ENCODE measurements at regions not wholly inside any gene's neighbourhood (a gene's known extent, or its start where the extent isn't known, plus 50 kb on each side); places are given as distances from the start of the nearest gene placed in this dataset.
A peak's percentile ranks its signal among the peaks of the same experiment; 100 is the strongest.

GRCh38 chr12:124190312-124191023 is 104.4 kb upstream of the RFLNA start:
- DNase-seq (ENCODE audit: extremely low spot score) = no peak
- no peak for TF ChIP-seq LEF1 (IDR thresholded peaks at IDR 0.05; ENCODE audit: borderline replicate concordance)
- no peak for TF ChIP-seq SP1 (IDR thresholded peaks at IDR 0.05)
- no peak for TF ChIP-seq BHLHE40 (IDR thresholded peaks at IDR 0.05; ENCODE audit: borderline replicate concordance)
- TF ChIP-seq FOXK2 (IDR thresholded peaks at IDR 0.05) = no peak
- no peak for TF ChIP-seq NFRKB (IDR thresholded peaks at IDR 0.05)
- TF ChIP-seq ZNF384 (IDR thresholded peaks at IDR 0.05) = no peak
- no peak for TF ChIP-seq FOXA1 (IDR thresholded peaks at IDR 0.05)
- no peak for TF ChIP-seq ARNT (IDR thresholded peaks at IDR 0.05)
- TF ChIP-seq SUZ12 (IDR thresholded peaks at IDR 0.05) = no peak
- TF ChIP-seq CTBP1 (IDR thresholded peaks at IDR 0.05; ENCODE audit: borderline replicate concordance) = no peak
- TF ChIP-seq ELF4 (IDR thresholded peaks at IDR 0.05) = no peak
- TF ChIP-seq PKNOX1 (IDR thresholded peaks at IDR 0.05) = no peak
- no peak for TF ChIP-seq TARDBP (IDR thresholded peaks at IDR 0.05)
- TF ChIP-seq FOXM1 (IDR thresholded peaks at IDR 0.05; ENCODE audit: borderline replicate concordance) = no peak
- TF ChIP-seq L3MBTL2 (conservative IDR thresholded peaks at IDR 0.05) = no peak
- ChIA-PET POLR2A (no interaction called here), CTCF (no interaction called here)

DNA sequence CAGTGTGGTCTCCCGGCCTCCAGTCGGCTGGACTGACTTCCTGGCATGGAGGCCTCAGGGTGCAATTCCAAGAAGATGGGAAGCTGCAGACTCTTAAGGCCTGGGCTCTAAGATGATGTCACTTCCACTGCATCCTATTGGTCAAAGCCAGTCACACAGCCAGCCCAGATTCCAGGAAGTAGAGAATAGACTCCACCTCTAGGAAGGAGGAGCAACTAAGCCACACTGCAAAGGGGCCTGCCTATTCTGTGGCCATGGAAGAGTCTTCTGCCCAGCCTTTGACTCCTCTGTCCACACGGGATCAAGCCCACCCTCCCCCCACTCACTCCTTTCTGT is 103.9 kb upstream of the RFLNA start:
- no peak for TF ChIP-seq LEF1 (IDR thresholded peaks at IDR 0.05; ENCODE audit: borderline replicate concordance)
- no peak for TF ChIP-seq FOXM1 (IDR thresholded peaks at IDR 0.05; ENCODE audit: borderline replicate concordance)
- no peak for TF ChIP-seq BHLHE40 (IDR thresholded peaks at IDR 0.05; ENCODE audit: borderline replicate concordance)
- no peak for TF ChIP-seq CTBP1 (IDR thresholded peaks at IDR 0.05; ENCODE audit: borderline replicate concordance)
- TF ChIP-seq SUZ12 (IDR thresholded peaks at IDR 0.05) = no peak
- TF ChIP-seq ELF4 (IDR thresholded peaks at IDR 0.05) = no peak
- no peak for TF ChIP-seq ZNF384 (IDR thresholded peaks at IDR 0.05)
- no peak for TF ChIP-seq HDGF (IDR thresholded peaks at IDR 0.05; ENCODE audit: borderline replicate concordance)
- no peak for TF ChIP-seq L3MBTL2 (conservative IDR thresholded peaks at IDR 0.05)
- TF ChIP-seq TARDBP (IDR thresholded peaks at IDR 0.05) = no peak
- no peak for TF ChIP-seq ARNT (IDR thresholded peaks at IDR 0.05)
- ChIA-PET POLR2A (no interaction called here), CTCF (no interaction called here)
- DNase-seq (ENCODE audit: extremely low spot score) = peak; percentile 34

GRCh38 chr12:124191966-124192365 is 102.9 kb upstream of the RFLNA start:
- CTCF ChIA-PET = interaction anchor here (0.6 kb wide), 1 partner anchor 38 kb away, joined by 4 read pairs; no protein-coding TSS in a partner anchor
- POLR2A ChIA-PET = no interaction called here
- no peak for TF ChIP-seq ARNT (IDR thresholded peaks at IDR 0.05)
- TF ChIP-seq BHLHE40 (IDR thresholded peaks at IDR 0.05; ENCODE audit: borderline replicate concordance) = no peak
- no peak for DNase-seq (ENCODE audit: extremely low spot score)

DNA sequence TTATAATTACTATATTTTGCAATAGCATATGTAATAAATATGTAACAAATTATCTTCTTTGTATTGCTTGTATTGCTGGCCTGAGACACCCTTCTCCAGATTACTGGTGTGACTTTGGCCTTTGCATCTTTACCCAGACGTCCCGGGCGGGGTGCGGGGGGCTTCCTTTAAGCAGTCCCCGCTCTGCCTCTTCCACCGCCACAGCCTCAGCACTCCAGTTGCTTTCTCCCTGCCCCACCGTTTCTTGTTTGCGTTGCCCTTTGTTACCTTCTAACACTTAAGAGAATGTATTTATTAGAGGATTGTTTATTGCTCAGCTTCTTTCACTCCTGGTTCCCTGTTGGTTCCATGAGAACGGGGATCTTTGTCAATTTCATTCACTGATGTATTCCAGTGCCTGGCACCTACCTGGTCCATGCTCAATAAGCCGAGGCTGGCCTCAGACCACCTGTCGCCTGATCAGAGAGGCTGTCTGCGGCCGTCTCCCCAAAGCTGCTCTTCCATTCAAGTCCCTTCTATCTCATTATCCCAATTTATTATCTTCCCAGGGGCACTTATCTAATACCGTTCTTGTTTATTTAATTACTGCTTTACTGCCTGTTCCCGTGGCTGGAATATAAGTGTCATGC is 100.5 kb upstream of the RFLNA start:
- ChIA-PET CTCF (no interaction called here), POLR2A (no interaction called here)
- no peak for DNase-seq (ENCODE audit: extremely low spot score)
- TF ChIP-seq TARDBP (IDR thresholded peaks at IDR 0.05) = no peak
- no peak for TF ChIP-seq PKNOX1 (IDR thresholded peaks at IDR 0.05)
- TF ChIP-seq BHLHE40 (IDR thresholded peaks at IDR 0.05; ENCODE audit: borderline replicate concordance) = no peak
- TF ChIP-seq ELF4 (IDR thresholded peaks at IDR 0.05) = no peak

DNA sequence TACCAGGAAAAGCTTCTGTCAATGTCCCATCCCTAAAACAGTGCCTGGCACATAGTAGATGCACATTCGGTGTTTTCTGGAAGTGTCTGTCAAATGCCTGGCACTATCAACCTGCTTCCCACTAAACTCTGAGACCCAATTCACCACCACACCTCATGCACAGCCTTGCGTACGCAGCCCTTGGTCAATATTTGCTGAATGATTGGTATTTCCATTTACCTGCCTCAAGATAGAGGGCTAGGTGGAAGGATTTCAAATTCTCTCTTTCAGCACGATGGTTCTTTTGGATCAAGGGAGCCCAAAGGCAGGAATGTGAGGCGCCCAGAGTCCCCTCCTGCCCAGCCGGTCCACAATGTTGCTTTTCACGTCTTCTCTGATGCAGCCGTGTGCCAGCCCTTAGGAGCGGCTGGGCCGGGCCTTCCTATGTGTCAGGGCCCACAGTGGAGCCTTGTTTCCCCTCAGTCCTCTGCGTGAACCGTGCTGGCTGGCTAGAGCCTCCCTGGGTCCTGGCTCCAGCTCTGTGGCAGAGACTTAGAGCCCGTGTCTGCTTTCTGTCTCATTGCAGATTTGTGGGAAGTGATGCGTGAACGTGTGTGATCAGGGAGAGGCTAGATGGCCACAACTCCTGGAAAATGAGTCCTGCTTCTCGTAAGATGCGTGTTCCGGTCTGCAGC is 99.9 kb upstream of the RFLNA start:
- POLR2A ChIA-PET = no interaction called here
- DNase-seq (ENCODE audit: extremely low spot score) = no peak
- CTCF ChIA-PET = no interaction called here
- TF ChIP-seq SUZ12 (IDR thresholded peaks at IDR 0.05) (no peak), SP1 (IDR thresholded peaks at IDR 0.05) (no peak), TARDBP (IDR thresholded peaks at IDR 0.05) (no peak), NFRKB (IDR thresholded peaks at IDR 0.05) (no peak)

DNA sequence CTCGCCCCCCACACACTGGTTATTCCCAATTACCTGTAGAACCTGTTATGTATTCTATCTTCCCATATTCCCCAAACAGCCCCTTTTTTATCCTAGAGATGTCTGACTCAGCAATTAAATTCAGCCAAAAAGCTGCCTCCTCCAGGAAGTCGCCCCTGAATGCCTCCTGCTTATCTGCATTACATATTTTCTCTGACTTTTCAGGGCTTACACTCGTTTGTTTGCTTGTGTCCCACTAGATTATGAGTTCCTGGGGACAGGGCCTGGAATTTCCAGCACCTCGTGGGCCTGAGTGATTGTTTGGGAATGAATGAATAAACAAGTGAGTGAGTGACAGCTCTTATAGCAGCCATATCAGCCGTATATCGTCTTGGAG is 99.3 kb upstream of the RFLNA start:
- no peak for DNase-seq (ENCODE audit: extremely low spot score)
- no peak for TF ChIP-seq FOXM1 (IDR thresholded peaks at IDR 0.05; ENCODE audit: borderline replicate concordance)
- TF ChIP-seq SP1 (IDR thresholded peaks at IDR 0.05) = no peak
- no peak for TF ChIP-seq CTBP1 (IDR thresholded peaks at IDR 0.05; ENCODE audit: borderline replicate concordance)
- TF ChIP-seq HDGF (IDR thresholded peaks at IDR 0.05; ENCODE audit: borderline replicate concordance) = no peak
- no peak for TF ChIP-seq ZNF384 (IDR thresholded peaks at IDR 0.05)
- no peak for TF ChIP-seq ARNT (IDR thresholded peaks at IDR 0.05)
- no peak for TF ChIP-seq TARDBP (IDR thresholded peaks at IDR 0.05)
- no peak for TF ChIP-seq SUZ12 (IDR thresholded peaks at IDR 0.05)
- TF ChIP-seq FOXA1 (IDR thresholded peaks at IDR 0.05) = no peak
- no peak for TF ChIP-seq L3MBTL2 (conservative IDR thresholded peaks at IDR 0.05)
- TF ChIP-seq PKNOX1 (IDR thresholded peaks at IDR 0.05) = no peak
- TF ChIP-seq LEF1 (IDR thresholded peaks at IDR 0.05; ENCODE audit: borderline replicate concordance) = no peak
- no peak for TF ChIP-seq BHLHE40 (IDR thresholded peaks at IDR 0.05; ENCODE audit: borderline replicate concordance)
- POLR2A ChIA-PET = no interaction called here
- CTCF ChIA-PET = no interaction called here

Measured in HEK293T (cell line).